ENCODE measurements at regions not wholly inside any gene's neighbourhood (a gene's known extent, or its start where the extent isn't known, plus 50 kb on each side); places are given as distances from the start of the nearest gene placed in this dataset.

DNA sequence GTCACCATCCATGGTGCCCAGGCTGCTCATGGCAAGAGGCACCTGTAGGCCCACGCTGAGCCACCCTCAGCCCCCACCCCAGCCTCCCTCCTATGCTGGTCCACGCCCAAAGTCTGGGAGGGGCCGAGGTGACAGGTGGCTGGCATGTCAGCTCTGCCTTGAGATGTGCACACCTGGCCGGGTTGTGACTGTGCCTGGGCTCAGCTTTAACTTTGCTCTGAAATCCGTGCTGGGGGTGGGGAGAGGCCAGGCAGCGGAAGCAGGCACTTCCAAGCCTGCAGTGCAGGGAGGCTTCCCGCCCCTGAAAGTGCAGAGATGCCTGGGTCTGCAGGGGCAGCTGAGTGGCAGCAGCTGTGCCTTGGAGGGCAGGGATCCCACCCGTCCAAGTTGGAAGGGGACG lies 1124.8 kb downstream of the SI start:
- no peak overlapping the region for H3K27ac ChIP-seq (ENCODE audit: insufficient read length, low read depth, low read length)
- H2BK15ac ChIP-seq (ENCODE audit: low read depth, low read length) = no peak overlapping the region
- no peaks in the 10 kb centered on the region for H3K27me3 Mint-ChIP-seq (ENCODE audit: low read depth)
- H3K27ac Mint-ChIP-seq = no peak overlapping the region
- TF ChIP-seq, protein P1, sequence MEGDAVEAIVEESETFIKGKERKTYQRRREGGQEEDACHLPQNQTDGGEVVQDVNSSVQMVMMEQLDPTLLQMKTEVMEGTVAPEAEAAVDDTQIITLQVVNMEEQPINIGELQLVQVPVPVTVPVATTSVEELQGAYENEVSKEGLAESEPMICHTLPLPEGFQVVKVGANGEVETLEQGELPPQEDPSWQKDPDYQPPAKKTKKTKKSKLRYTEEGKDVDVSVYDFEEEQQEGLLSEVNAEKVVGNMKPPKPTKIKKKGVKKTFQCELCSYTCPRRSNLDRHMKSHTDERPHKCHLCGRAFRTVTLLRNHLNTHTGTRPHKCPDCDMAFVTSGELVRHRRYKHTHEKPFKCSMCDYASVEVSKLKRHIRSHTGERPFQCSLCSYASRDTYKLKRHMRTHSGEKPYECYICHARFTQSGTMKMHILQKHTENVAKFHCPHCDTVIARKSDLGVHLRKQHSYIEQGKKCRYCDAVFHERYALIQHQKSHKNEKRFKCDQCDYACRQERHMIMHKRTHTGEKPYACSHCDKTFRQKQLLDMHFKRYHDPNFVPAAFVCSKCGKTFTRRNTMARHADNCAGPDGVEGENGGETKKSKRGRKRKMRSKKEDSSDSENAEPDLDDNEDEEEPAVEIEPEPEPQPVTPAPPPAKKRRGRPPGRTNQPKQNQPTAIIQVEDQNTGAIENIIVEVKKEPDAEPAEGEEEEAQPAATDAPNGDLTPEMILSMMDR (conservative IDR thresholded peaks at IDR 0.05) = no peak
- no peak overlapping the region for H3K4me3 Mint-ChIP-seq
- H3K79me1 ChIP-seq (ENCODE audit: insufficient read depth, low read depth, low read length, poor library complexity, severe bottlenecking) = no peaks in the 10 kb centered on the region
- no peaks in the 10 kb centered on the region for H3K23me2 ChIP-seq (ENCODE audit: insufficient read length, low read depth, low read length, poor library complexity, severe bottlenecking)
- no peaks in the 10 kb centered on the region for H4K20me1 ChIP-seq (ENCODE audit: control insufficient read depth, insufficient read depth, insufficient read length)
- no peak overlapping the region for H2AK5ac ChIP-seq (ENCODE audit: insufficient read length, low read length)
- H3K27me3 ChIP-seq (ENCODE audit: insufficient read depth, low read length) = no peaks in the 10 kb centered on the region
- no peaks in the 10 kb centered on the region for H3K4me1 ChIP-seq (ENCODE audit: insufficient read depth, low read length)
- no peak overlapping the region for H4K91ac ChIP-seq (ENCODE audit: insufficient read length, low read depth, low read length)
- no peak overlapping the region for H4K5ac ChIP-seq (ENCODE audit: insufficient read length, low read depth, low read length)
- no peak overlapping the region for H2BK5ac ChIP-seq (ENCODE audit: insufficient read length, low read length)
- H3K79me2 ChIP-seq (ENCODE audit: insufficient read depth, low read length) = no peaks in the 10 kb centered on the region
- no peak overlapping the region for H3T11ph ChIP-seq (ENCODE audit: low read length)
- peaks cover 3 to 7% of the 10 kb centered on the region in 2 experiments; a peak in 3 of 4 replicates for H3K4me1 Mint-ChIP-seq
- H3K23ac ChIP-seq (ENCODE audit: insufficient read length, low read depth, low read length) = no peak overlapping the region
- no peak overlapping the region for H2BK120ac ChIP-seq (ENCODE audit: low read depth, low read length, poor library complexity, severe bottlenecking)
- H3K18ac ChIP-seq (ENCODE audit: insufficient read length, low read depth, low read length) = no peak overlapping the region
- H3K9ac ChIP-seq (ENCODE audit: extremely low read depth, insufficient read length, low read length) = no peak overlapping the region
- no peak overlapping the region for H2BK12ac ChIP-seq (ENCODE audit: insufficient read length, low read depth, low read length)
- no peak overlapping the region for H3K56ac ChIP-seq (ENCODE audit: insufficient read length, low read depth, low read length)
- no peaks in the 10 kb centered on the region for H3K9me3 ChIP-seq (ENCODE audit: control insufficient read depth, low read depth, low read length)
- DNase-seq = no peak
- no peak overlapping the region for H2AFZ ChIP-seq (ENCODE audit: low read length)
- no peak overlapping the region for H3K14ac ChIP-seq (ENCODE audit: insufficient read depth, low read length)
- peaks cover 0 to 2% of the 10 kb centered on the region in 2 experiments; a peak in 1 of 5 replicates for H3K9me3 Mint-ChIP-seq
- H3K36me3 Mint-ChIP-seq (ENCODE audit: insufficient read depth in 1 of 3, low read depth in 3 of 3) = no peaks in the 10 kb centered on the region
- H3K4me2 ChIP-seq (ENCODE audit: insufficient read depth, insufficient read length, low read length) = no peak overlapping the region
- no CpG with 5 or more reads among the region's 9 CpGs for WGBS (ENCODE audit: extremely low coverage, insufficient read length, low lambda C conversion rate)
- H3K4ac ChIP-seq (ENCODE audit: low read depth, low read length) = no peak overlapping the region
- no peak overlapping the region for H2BK20ac ChIP-seq (ENCODE audit: low read depth, low read length, poor library complexity, severe bottlenecking)
- H4K8ac ChIP-seq (replicated peaks; ENCODE audit: insufficient read length, low read depth, low read length) = no peak overlapping the region
